H1 (cell line): ENCODE measurements at regions not wholly inside any gene's neighbourhood (a gene's known extent, or its start where the extent isn't known, plus 50 kb on each side); places are given as distances from the start of the nearest gene placed in this dataset.

Experiments
- BACH1 ChIP-seq: IDR thresholded peaks from 2 replicates; pipeline ENCODE4 v1.6.1; 2012; ENCODE audit warnings: low read length, improper control_type of control experiment
- CBX5 ChIP-seq: fragments of 300-800, 300-1000 bp; sonication (generic); IDR thresholded peaks from 2 replicates; pipeline ENCODE4 v1.7.1; 2016; ENCODE audit warnings: antibody characterized with exemption, low read length, low read depth
- CEBPB ChIP-seq: IDR thresholded peaks from 2 replicates; pipeline ENCODE4 v1.6.1; 2012; ENCODE audit warnings: low read depth, low read length
- CHD2 ChIP-seq: IDR thresholded peaks from 2 replicates; pipeline ENCODE4 v1.6.1; 2012; ENCODE audit warnings: low read length, improper control_type of control experiment
- EP300 ChIP-seq, 2 experiments: IDR thresholded peaks; 1 replicate in 1 of 2; 2 replicates in 1 of 2; pipeline ENCODE4 v1.6.1; 2011 to 2012; ENCODE audit warnings: low read depth in 2 of 2, low read length in 2 of 2, mild to moderate bottlenecking in 2 of 2, borderline replicate concordance in 1 of 2, inconsistent platforms in 1 of 2, moderate library complexity in 1 of 2
- GABPA ChIP-seq: IDR thresholded peaks from 2 replicates; pipeline ENCODE4 v1.6.1; 2011; ENCODE audit warnings: mild to moderate bottlenecking, low read length, moderate library complexity, borderline replicate concordance; ENCODE audit not compliant: insufficient read depth
- JUND ChIP-seq: IDR thresholded peaks from 2 replicates; pipeline ENCODE4 v1.6.1; 2011; ENCODE audit warnings: mild to moderate bottlenecking, improper control_type of control experiment, low read length
- RFX5 ChIP-seq: IDR thresholded peaks from 2 replicates; pipeline ENCODE4 v1.6.1; 2011; ENCODE audit warnings: low read depth, low read length, improper control_type of control experiment, borderline replicate concordance
- SP1 ChIP-seq: IDR thresholded peaks from 2 replicates; pipeline ENCODE4 v1.6.1; 2011; ENCODE audit warnings: low read depth, low read length
- TCF12 ChIP-seq: IDR thresholded peaks from 2 replicates; pipeline ENCODE4 v1.6.1; 2011; ENCODE audit warnings: low read depth, mild to moderate bottlenecking, low read length
- YY1 ChIP-seq: IDR thresholded peaks from 2 replicates; pipeline ENCODE4 v1.6.1; 2011; ENCODE audit warnings: low read depth, mild to moderate bottlenecking, low read length
- TF ChIP-seq, protein P1 (sequence below): fragments of 300-600 bp; sonication (generic); IDR thresholded peaks from 2 replicates; pipeline ENCODE4 v1.7.1; 2012; ENCODE audit warnings: low read length, moderate library complexity, mild to moderate bottlenecking, inconsistent platforms; ENCODE audit not compliant: insufficient replicate concordance

DNA sequence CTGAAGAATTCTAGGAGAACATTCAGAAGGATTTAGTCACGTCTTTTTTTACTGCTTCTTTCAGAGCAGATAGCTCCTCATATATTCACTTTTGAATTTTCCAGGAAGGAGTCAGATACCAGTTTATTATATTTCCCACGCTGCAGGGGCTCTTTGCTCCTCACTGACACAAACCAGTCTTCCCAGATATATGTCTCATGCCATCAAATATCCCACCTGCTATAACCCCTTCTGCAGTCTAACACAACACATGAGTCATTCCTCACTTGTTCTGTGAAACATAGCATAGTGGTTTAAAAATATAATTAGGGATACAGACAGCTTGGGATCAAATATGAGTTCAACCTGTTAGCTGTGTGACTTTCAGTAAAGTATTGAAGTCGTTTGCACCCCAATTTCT lies 251.7 kb upstream of the DPYD start (continued):
- TF ChIP-seq, protein P1, sequence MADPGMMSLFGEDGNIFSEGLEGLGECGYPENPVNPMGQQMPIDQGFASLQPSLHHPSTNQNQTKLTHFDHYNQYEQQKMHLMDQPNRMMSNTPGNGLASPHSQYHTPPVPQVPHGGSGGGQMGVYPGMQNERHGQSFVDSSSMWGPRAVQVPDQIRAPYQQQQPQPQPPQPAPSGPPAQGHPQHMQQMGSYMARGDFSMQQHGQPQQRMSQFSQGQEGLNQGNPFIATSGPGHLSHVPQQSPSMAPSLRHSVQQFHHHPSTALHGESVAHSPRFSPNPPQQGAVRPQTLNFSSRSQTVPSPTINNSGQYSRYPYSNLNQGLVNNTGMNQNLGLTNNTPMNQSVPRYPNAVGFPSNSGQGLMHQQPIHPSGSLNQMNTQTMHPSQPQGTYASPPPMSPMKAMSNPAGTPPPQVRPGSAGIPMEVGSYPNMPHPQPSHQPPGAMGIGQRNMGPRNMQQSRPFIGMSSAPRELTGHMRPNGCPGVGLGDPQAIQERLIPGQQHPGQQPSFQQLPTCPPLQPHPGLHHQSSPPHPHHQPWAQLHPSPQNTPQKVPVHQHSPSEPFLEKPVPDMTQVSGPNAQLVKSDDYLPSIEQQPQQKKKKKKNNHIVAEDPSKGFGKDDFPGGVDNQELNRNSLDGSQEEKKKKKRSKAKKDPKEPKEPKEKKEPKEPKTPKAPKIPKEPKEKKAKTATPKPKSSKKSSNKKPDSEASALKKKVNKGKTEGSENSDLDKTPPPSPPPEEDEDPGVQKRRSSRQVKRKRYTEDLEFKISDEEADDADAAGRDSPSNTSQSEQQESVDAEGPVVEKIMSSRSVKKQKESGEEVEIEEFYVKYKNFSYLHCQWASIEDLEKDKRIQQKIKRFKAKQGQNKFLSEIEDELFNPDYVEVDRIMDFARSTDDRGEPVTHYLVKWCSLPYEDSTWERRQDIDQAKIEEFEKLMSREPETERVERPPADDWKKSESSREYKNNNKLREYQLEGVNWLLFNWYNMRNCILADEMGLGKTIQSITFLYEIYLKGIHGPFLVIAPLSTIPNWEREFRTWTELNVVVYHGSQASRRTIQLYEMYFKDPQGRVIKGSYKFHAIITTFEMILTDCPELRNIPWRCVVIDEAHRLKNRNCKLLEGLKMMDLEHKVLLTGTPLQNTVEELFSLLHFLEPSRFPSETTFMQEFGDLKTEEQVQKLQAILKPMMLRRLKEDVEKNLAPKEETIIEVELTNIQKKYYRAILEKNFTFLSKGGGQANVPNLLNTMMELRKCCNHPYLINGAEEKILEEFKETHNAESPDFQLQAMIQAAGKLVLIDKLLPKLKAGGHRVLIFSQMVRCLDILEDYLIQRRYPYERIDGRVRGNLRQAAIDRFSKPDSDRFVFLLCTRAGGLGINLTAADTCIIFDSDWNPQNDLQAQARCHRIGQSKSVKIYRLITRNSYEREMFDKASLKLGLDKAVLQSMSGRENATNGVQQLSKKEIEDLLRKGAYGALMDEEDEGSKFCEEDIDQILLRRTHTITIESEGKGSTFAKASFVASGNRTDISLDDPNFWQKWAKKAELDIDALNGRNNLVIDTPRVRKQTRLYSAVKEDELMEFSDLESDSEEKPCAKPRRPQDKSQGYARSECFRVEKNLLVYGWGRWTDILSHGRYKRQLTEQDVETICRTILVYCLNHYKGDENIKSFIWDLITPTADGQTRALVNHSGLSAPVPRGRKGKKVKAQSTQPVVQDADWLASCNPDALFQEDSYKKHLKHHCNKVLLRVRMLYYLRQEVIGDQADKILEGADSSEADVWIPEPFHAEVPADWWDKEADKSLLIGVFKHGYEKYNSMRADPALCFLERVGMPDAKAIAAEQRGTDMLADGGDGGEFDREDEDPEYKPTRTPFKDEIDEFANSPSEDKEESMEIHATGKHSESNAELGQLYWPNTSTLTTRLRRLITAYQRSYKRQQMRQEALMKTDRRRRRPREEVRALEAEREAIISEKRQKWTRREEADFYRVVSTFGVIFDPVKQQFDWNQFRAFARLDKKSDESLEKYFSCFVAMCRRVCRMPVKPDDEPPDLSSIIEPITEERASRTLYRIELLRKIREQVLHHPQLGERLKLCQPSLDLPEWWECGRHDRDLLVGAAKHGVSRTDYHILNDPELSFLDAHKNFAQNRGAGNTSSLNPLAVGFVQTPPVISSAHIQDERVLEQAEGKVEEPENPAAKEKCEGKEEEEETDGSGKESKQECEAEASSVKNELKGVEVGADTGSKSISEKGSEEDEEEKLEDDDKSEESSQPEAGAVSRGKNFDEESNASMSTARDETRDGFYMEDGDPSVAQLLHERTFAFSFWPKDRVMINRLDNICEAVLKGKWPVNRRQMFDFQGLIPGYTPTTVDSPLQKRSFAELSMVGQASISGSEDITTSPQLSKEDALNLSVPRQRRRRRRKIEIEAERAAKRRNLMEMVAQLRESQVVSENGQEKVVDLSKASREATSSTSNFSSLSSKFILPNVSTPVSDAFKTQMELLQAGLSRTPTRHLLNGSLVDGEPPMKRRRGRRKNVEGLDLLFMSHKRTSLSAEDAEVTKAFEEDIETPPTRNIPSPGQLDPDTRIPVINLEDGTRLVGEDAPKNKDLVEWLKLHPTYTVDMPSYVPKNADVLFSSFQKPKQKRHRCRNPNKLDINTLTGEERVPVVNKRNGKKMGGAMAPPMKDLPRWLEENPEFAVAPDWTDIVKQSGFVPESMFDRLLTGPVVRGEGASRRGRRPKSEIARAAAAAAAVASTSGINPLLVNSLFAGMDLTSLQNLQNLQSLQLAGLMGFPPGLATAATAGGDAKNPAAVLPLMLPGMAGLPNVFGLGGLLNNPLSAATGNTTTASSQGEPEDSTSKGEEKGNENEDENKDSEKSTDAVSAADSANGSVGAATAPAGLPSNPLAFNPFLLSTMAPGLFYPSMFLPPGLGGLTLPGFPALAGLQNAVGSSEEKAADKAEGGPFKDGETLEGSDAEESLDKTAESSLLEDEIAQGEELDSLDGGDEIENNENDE: no peak
- no peak for TF ChIP-seq JUND
- no peak for TF ChIP-seq GABPA
- TF ChIP-seq CHD2: no peak
- no peak for TF ChIP-seq CBX5
- no peak for TF ChIP-seq CEBPB
- no peak for TF ChIP-seq EP300 (IDR thresholded peaks at IDR 0.05; ENCODE audit: borderline replicate concordance in 1 of 2, low read depth in 2 of 2, low read length in 2 of 2)
- no peak for TF ChIP-seq SP1
- no peak for TF ChIP-seq BACH1
- TF ChIP-seq RFX5: no peak
- TF ChIP-seq YY1: no peak
- TF ChIP-seq TCF12: no peak
